CD14-positive monocyte (primary cell): ENCODE measurements at regions not wholly inside any gene's neighbourhood (a gene's known extent, or its start where the extent isn't known, plus 50 kb on each side); places are given as distances from the start of the nearest gene placed in this dataset.

Source experiments
- DNase-seq, 3 donors: peaks; one replicate each; pipeline ENCODE4 v3.0.0-alpha.2; 2011 to 2022
- H2AFZ ChIP-seq: 2 replicates; pipeline ENCODE4 v1.6.0; 2012; ENCODE audit warnings: mild to moderate bottlenecking, low read depth, low read length, inconsistent platforms; ENCODE audit not compliant: insufficient read depth, poor library complexity, severe bottlenecking
- H3K27ac ChIP-seq, 2 donors: 1 replicate in 1 of 2; 2 replicates in 1 of 2; pipeline ENCODE4 v1.5.1; 2012 to 2013; ENCODE audit warnings: low read length in 2 of 2, control low read depth in 1 of 2, inconsistent platforms in 1 of 2, low read depth in 1 of 2, mild to moderate bottlenecking in 1 of 2
- H3K27me3 ChIP-seq, 2 donors: one replicate each; pipeline versions ENCODE4 v1.6.0 to v1.6.1; 2011 to 2013; ENCODE audit warnings: low read length in 2 of 2; ENCODE audit not compliant: control insufficient read depth in 2 of 2, insufficient read depth in 2 of 2
- H3K36me3 ChIP-seq, 2 donors: replicated peaks in 1 of 2; 1 replicate in 1 of 2; 2 replicates in 1 of 2; pipeline versions ENCODE4 v1.5.1 to v1.6.1; 2012 to 2013; ENCODE audit warnings: low read length in 2 of 2, control low read depth in 1 of 2, inconsistent platforms in 1 of 2, mild to moderate bottlenecking in 1 of 2; ENCODE audit not compliant: insufficient read depth in 2 of 2, control insufficient read depth in 1 of 2
- H3K4me1 ChIP-seq, 2 donors: 1 replicate in 1 of 2; 2 replicates in 1 of 2; pipeline versions ENCODE4 v1.5.1 to v1.6.1; 2012 to 2013; ENCODE audit warnings: low read length in 2 of 2, control low read depth in 1 of 2, inconsistent platforms in 1 of 2, mild to moderate bottlenecking in 1 of 2, moderate library complexity in 1 of 2; ENCODE audit not compliant: insufficient read depth in 2 of 2, control insufficient read depth in 1 of 2
- H3K4me2 ChIP-seq: replicated peaks from 2 replicates; pipeline ENCODE3; 2012; ENCODE audit warnings: low read length, moderate library complexity, mild to moderate bottlenecking; ENCODE audit not compliant: poor library complexity, severe bottlenecking; ENCODE audit errors: extremely low read depth
- H3K4me3 ChIP-seq, 3 experiments: fragments of 200-600 bp in 1 of 3; sonication (generic) in 1 of 3; replicated peaks in 1 of 3; 1 replicate in 2 of 3; 2 replicates in 1 of 3; pipeline ENCODE4 v1.5.1; 2011 to 2013; ENCODE audit warnings: low read length in 3 of 3, mild to moderate bottlenecking in 3 of 3, control low read depth in 2 of 3, low read depth in 2 of 3, inconsistent platforms in 1 of 3, moderate library complexity in 1 of 3
- H3K79me2 ChIP-seq: 2 replicates; pipeline ENCODE4 v1.6.0; 2012; ENCODE audit warnings: mild to moderate bottlenecking, control low read depth, inconsistent platforms, low read length, moderate library complexity; ENCODE audit not compliant: insufficient read depth
- H3K9ac ChIP-seq: 2 replicates; pipeline ENCODE4 v1.6.0; 2017; ENCODE audit warnings: low read length, mild to moderate bottlenecking; ENCODE audit not compliant: insufficient read depth, poor library complexity, severe bottlenecking
- H3K9me3 ChIP-seq, 2 donors: replicated peaks in 1 of 2; 1 replicate in 1 of 2; 2 replicates in 1 of 2; pipeline versions ENCODE4 v1.5.1 to v1.6.1; 2012 to 2013; ENCODE audit warnings: low read length in 2 of 2, control low read depth in 1 of 2; ENCODE audit not compliant: control insufficient read depth in 1 of 2, insufficient read depth in 1 of 2
- H4K20me1 ChIP-seq: 2 replicates; pipeline ENCODE4 v1.6.0; 2012; ENCODE audit warnings: mild to moderate bottlenecking, low read length, control low read depth, moderate library complexity; ENCODE audit not compliant: insufficient read depth
- H3K27ac Mint-ChIP-seq, 7 donors: one replicate each; pipeline ENCODE4 v1.8.0; 2020; ENCODE audit warnings: mild to moderate bottlenecking in 7 of 7, mixed read lengths in 7 of 7, moderate library complexity in 6 of 7, inconsistent platforms in 2 of 7
- H3K27me3 Mint-ChIP-seq, 3 donors: one replicate each; pipeline ENCODE4 v1.8.0; 2021 to 2022; ENCODE audit warnings: low read depth in 3 of 3, mild to moderate bottlenecking in 3 of 3, mixed read lengths in 3 of 3, moderate library complexity in 3 of 3, inconsistent platforms in 1 of 3
- H3K36me3 Mint-ChIP-seq, 2 donors: one replicate each; pipeline ENCODE4 v1.8.0; 2020; ENCODE audit warnings: mixed read lengths in 2 of 2, inconsistent platforms in 1 of 2, mild to moderate bottlenecking in 1 of 2
- H3K4me1 Mint-ChIP-seq: one replicate; pipeline ENCODE4 v1.8.0; 2020; ENCODE audit warnings: mild to moderate bottlenecking, mixed read lengths
- H3K4me3 Mint-ChIP-seq, 2 donors: one replicate each; pipeline ENCODE4 v1.8.0; 2020; ENCODE audit warnings: mild to moderate bottlenecking in 2 of 2, mixed read lengths in 2 of 2, moderate library complexity in 1 of 2
- H3K9me3 Mint-ChIP-seq, 7 donors: one replicate each; pipeline ENCODE4 v1.8.0; 2020 to 2022; ENCODE audit warnings: mixed read lengths in 7 of 7, mild to moderate bottlenecking in 6 of 7, moderate library complexity in 6 of 7, inconsistent platforms in 2 of 7
- WGBS: methylation state at CpG from one replicate; pipeline ENCODE4 v1.1.5; 2013; ENCODE audit warnings: missing lambda C conversion rate; ENCODE audit not compliant: insufficient coverage; 5-methylcytosine and 5-hydroxymethylcytosine counted together
- intact Hi-C, 2 donors: fragments of 100-400 bp; cut with micrococcal nuclease; formaldehyde crosslinking; loops; one replicate each; pipeline versions ENCODE4 v1.15.0 to v1.15.1; 2023
- TF ChIP-seq, protein P1 (sequence below): fragments of 200-600 bp; IDR thresholded peaks from one replicate; pipeline ENCODE4 v1.8.0; 2022; ENCODE audit warnings: antibody characterized with exemption, mild to moderate bottlenecking

DNA sequence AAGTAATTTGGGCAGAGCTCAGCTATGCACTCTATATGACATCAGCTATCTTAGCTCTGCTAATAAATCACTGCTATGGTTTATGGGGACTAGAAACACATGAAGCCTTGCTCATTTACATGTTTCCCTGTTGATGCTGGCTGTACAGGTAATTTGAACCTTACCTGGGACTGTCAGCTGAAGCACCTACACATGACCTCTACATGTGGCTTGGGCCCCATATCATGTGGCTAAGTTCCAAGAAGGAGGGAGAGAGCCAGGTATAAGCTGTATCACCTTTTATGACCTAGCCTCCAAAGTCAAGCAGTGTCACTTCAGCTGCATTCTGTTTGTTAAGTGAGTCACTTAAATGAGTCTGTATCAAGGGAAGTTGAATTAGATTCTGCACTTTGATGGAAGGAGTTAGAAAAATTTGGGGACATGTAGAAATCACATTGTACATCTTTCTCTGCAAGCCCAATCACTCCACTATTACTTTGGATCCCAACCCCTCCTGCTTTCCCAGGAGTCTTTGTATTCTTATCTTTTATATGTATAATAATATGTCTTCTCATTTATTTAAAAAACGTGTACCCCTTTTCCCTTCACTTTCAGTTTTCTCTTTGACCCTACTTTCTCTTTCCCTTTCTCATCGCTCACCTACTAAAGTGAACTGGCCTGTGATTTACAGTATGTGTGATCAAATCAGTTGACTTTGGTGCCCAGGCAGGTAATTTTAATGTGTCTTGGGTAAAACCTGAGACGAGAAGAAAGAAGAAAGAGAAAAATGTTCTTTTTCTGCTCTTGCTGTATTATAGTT is 53.4 kb upstream of the PRKACB start:
- Histone ChIP-seq H3K9ac (peak overlapping the region; percentile 16), H3K27me3 (no peaks in the 10 kb centered on the region), H3K4me1 (peaks cover 0 to 6% of the 10 kb centered on the region in 2 donors), H4K20me1 (no peaks in the 10 kb centered on the region), H3K4me3 (peak overlapping the region in 2 of 3 experiments; percentile 66 to 91), H3K79me2 (no peaks in the 10 kb centered on the region), H3K36me3 (no peaks in the 10 kb centered on the region), H2AFZ (peak overlapping the region; percentile 79), H3K4me2 (peak overlapping the region; percentile 60), H3K27ac (peak overlapping the region in 1 of 2 donors; percentile 65), H3K9me3 (no peaks in the 10 kb centered on the region)
- WGBS: no CpG with 5 or more reads among the region's 3 CpGs
- TF ChIP-seq, protein P1, sequence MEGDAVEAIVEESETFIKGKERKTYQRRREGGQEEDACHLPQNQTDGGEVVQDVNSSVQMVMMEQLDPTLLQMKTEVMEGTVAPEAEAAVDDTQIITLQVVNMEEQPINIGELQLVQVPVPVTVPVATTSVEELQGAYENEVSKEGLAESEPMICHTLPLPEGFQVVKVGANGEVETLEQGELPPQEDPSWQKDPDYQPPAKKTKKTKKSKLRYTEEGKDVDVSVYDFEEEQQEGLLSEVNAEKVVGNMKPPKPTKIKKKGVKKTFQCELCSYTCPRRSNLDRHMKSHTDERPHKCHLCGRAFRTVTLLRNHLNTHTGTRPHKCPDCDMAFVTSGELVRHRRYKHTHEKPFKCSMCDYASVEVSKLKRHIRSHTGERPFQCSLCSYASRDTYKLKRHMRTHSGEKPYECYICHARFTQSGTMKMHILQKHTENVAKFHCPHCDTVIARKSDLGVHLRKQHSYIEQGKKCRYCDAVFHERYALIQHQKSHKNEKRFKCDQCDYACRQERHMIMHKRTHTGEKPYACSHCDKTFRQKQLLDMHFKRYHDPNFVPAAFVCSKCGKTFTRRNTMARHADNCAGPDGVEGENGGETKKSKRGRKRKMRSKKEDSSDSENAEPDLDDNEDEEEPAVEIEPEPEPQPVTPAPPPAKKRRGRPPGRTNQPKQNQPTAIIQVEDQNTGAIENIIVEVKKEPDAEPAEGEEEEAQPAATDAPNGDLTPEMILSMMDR: no peak
- no peaks in the 10 kb centered on the region for H3K27me3 Mint-ChIP-seq
- H3K9me3 Mint-ChIP-seq: peaks cover 0 to 3% (median 2%) of the 10 kb centered on the region in 7 donors
- H3K4me3 Mint-ChIP-seq: peak overlapping the region in 1 of 2 donors; percentile 61
- peak overlapping the region in 2 of 7 donors; percentile 14 to 35 for H3K27ac Mint-ChIP-seq
- no peak for DNase-seq
- peaks cover 11% of the 10 kb centered on the region for H3K4me1 Mint-ChIP-seq
- H3K36me3 Mint-ChIP-seq: no peaks in the 10 kb centered on the region
- intact Hi-C loops: no loop called here

DNA sequence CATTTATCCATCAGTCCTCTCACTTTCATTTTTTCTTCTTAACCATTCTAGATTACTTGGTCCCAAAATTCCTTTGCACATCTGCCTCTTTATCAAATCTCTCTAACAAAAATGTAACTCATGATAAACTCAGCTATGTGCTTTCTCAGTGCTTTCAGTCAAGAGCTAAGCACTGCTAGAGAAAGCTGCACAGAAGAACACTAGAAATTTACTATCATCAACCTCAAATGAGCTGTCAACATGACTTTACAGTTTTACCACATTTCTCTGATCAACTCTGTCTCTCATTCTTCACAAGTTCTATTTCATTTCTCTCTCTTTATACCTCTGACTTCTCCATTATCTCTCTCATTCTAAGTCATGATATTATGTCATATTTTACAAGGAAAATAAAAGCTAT is 54.2 kb upstream of the PRKACB start:
- TF ChIP-seq, protein P1: no peak
- H3K4me1 ChIP-seq: peaks cover 0 to 6% of the 10 kb centered on the region in 2 donors
- no peaks in the 10 kb centered on the region for H3K27me3 ChIP-seq
- Mint-ChIP-seq H3K36me3 (no peaks in the 10 kb centered on the region), H3K9me3 (peaks cover 0 to 2% (median 0%) of the 10 kb centered on the region in 7 donors), H3K27me3 (no peaks in the 10 kb centered on the region), H3K27ac (no peak overlapping the region), H3K4me1 (peaks cover 11% of the 10 kb centered on the region), H3K4me3 (no peak overlapping the region)
- no peak for DNase-seq
- intact Hi-C loops: no loop called here
- no peak overlapping the region for H3K27ac ChIP-seq
- H3K79me2 ChIP-seq: no peaks in the 10 kb centered on the region
- H3K4me2 ChIP-seq: no peak overlapping the region
- no peaks in the 10 kb centered on the region for H4K20me1 ChIP-seq
- H3K36me3 ChIP-seq: no peaks in the 10 kb centered on the region
- H3K9me3 ChIP-seq: no peaks in the 10 kb centered on the region
- H2AFZ ChIP-seq: peak overlapping the region; percentile 79
- no peak overlapping the region for H3K4me3 ChIP-seq
- H3K9ac ChIP-seq: no peak overlapping the region
